ENCODE measurements at regions not wholly inside any gene's neighbourhood (a gene's known extent, or its start where the extent isn't known, plus 50 kb on each side); places are given as distances from the start of the nearest gene placed in this dataset.

GRCh38 chr12:75908961-75909605 lies 122.5 kb downstream of the PHLDA1 start:
- no peak for DNase-seq (ENCODE audit: low read depth in 2 of 2)

GRCh38 chr12:75905922-75906321 lies 125.7 kb downstream of the PHLDA1 start:
- DNase-seq (ENCODE audit: low read depth in 2 of 2), result no peak

GRCh38 chr12:75900781-75901254 lies 130.8 kb downstream of the PHLDA1 start:
- no peak for DNase-seq (ENCODE audit: low read depth in 2 of 2)

GRCh38 chr12:75900226-75900625 lies 131.3 kb downstream of the PHLDA1 start:
- no peak for DNase-seq (ENCODE audit: low read depth in 2 of 2)

- no peak for DNase-seq (ENCODE audit: low read depth in 2 of 2)
These were observed 136.4 kb downstream of the PHLDA1 start for GRCh38 chr12:75894965-75895754.

GRCh38 chr12:75893765-75894164 lies 137.8 kb downstream of the PHLDA1 start:
- DNase-seq (ENCODE audit: low read depth in 2 of 2), result no peak

GRCh38 chr12:75892731-75893408 lies 138.7 kb downstream of the PHLDA1 start:
- DNase-seq (ENCODE audit: low read depth in 2 of 2), result no peak

GRCh38 chr12:75891072-75891471 lies 140.5 kb downstream of the PHLDA1 start:
- DNase-seq (ENCODE audit: low read depth in 2 of 2), result no peak

- DNase-seq (ENCODE audit: low read depth in 2 of 2), result no peak
These were observed 140.9 kb downstream of the PHLDA1 start for GRCh38 chr12:75890660-75891059.

GRCh38 chr12:75890141-75890540 lies 141.4 kb downstream of the PHLDA1 start:
- no peak for DNase-seq (ENCODE audit: low read depth in 2 of 2)

- DNase-seq (ENCODE audit: low read depth in 2 of 2), result no peak
These were observed 142.5 kb downstream of the PHLDA1 start for GRCh38 chr12:75888874-75889613.

- DNase-seq (ENCODE audit: low read depth in 2 of 2), result no peak
These were observed 143.2 kb downstream of the PHLDA1 start for GRCh38 chr12:75888399-75888798.

- DNase-seq (ENCODE audit: low read depth in 2 of 2), result no peak
These were observed 143.6 kb downstream of the PHLDA1 start for GRCh38 chr12:75887979-75888378.

GRCh38 chr12:75884465-75884985 lies 147.1 kb downstream of the PHLDA1 start:
- no peak for DNase-seq (ENCODE audit: low read depth in 2 of 2)

GRCh38 chr12:75883241-75883640 lies 148.3 kb downstream of the PHLDA1 start:
- DNase-seq (ENCODE audit: low read depth in 2 of 2), result no peak

- no peak for DNase-seq (ENCODE audit: low read depth in 2 of 2)
These were observed 149.2 kb downstream of the PHLDA1 start for GRCh38 chr12:75882421-75882820.

GRCh38 chr12:75881920-75882319 lies 149.7 kb downstream of the PHLDA1 start:
- no peak for DNase-seq (ENCODE audit: low read depth in 2 of 2)

- DNase-seq (ENCODE audit: low read depth in 2 of 2), result no peak
These were observed 153.6 kb downstream of the PHLDA1 start for GRCh38 chr12:75877763-75878621.

GRCh38 chr12:75876832-75877762 lies 154.5 kb downstream of the PHLDA1 start:
- no peak for DNase-seq (ENCODE audit: low read depth in 2 of 2)

- no peak for DNase-seq (ENCODE audit: low read depth in 2 of 2)
These were observed 157.1 kb downstream of the PHLDA1 start for GRCh38 chr12:75874441-75874840.

Measured in stimulated activated CD8-positive, alpha-beta memory T cell treated with anti-CD3 and anti-CD28 coated beads, Interleukin-7, amount 100 ng/mL, for 4 hours (primary cell).